ENCODE measurements at regions not wholly inside any gene's neighbourhood (a gene's known extent, or its start where the extent isn't known, plus 50 kb on each side); places are given as distances from the start of the nearest gene placed in this dataset.

- intact Hi-C loops (cut with DNase I) = no loop called here
- no peaks in the 10 kb centered on the region for H3K9me3 ChIP-seq
- no peak for TF ChIP-seq CTCF (IDR thresholded peaks at IDR 0.05)
- ATAC-seq (peak in 1 of 2 donors; percentile 9), DNase-seq (no peak)
- no peak overlapping the region for H3K27ac ChIP-seq
- H3K4me3 ChIP-seq = no peak overlapping the region
- H3K4me1 ChIP-seq = no peaks in the 10 kb centered on the region
- H3K27me3 ChIP-seq (ENCODE audit: low read depth) = peaks cover 32% of the 10 kb centered on the region
- no peaks in the 10 kb centered on the region for H3K36me3 ChIP-seq
Measured at GRCh38 chr1:22315315-22316078, 136.2 kb upstream of the ZBTB40 start.

- Histone ChIP-seq H3K36me3 (no peaks in the 10 kb centered on the region), H3K27ac (no peak overlapping the region), H3K27me3 (ENCODE audit: low read depth) (peaks cover 24% of the 10 kb centered on the region), H3K9me3 (no peaks in the 10 kb centered on the region), H3K4me1 (no peaks in the 10 kb centered on the region), H3K4me3 (no peak overlapping the region)
- intact Hi-C loops (cut with DNase I) = no loop called here
- ATAC-seq = peak in 1 of 2 donors; percentile 19
- no peak for DNase-seq
- TF ChIP-seq CTCF (IDR thresholded peaks at IDR 0.05) = peak; percentile 43
Measured at GRCh38 chr1:22317231-22317919, 134.3 kb upstream of the ZBTB40 start.

- DNase-seq (no peak), ATAC-seq (no peak)
- peaks cover 24% of the 10 kb centered on the region for H3K27me3 ChIP-seq (ENCODE audit: low read depth)
- no peaks in the 10 kb centered on the region for H3K36me3 ChIP-seq
- no peaks in the 10 kb centered on the region for H3K9me3 ChIP-seq
- TF ChIP-seq CTCF (IDR thresholded peaks at IDR 0.05) = no peak
- no peak overlapping the region for H3K27ac ChIP-seq
- H3K4me1 ChIP-seq = no peaks in the 10 kb centered on the region
- H3K4me3 ChIP-seq = no peak overlapping the region
- intact Hi-C loops (cut with DNase I) = no loop called here
Measured at GRCh38 chr1:22317920-22318243, 133.8 kb upstream of the ZBTB40 start.

GRCh38 chr1:22318279-22318981 lies 133.2 kb upstream of the ZBTB40 start:
- Histone ChIP-seq H3K27ac (no peak overlapping the region), H3K36me3 (no peaks in the 10 kb centered on the region), H3K4me3 (no peak overlapping the region), H3K4me1 (no peaks in the 10 kb centered on the region), H3K27me3 (ENCODE audit: low read depth) (peaks cover 24% of the 10 kb centered on the region), H3K9me3 (no peaks in the 10 kb centered on the region)
- ATAC-seq (no peak), DNase-seq (no peak)
- TF ChIP-seq CTCF (IDR thresholded peaks at IDR 0.05) = no peak
- intact Hi-C loops (cut with DNase I) = no loop called here

GRCh38 chr1:22319608-22320007 lies 132.0 kb upstream of the ZBTB40 start:
- Histone ChIP-seq H3K4me3 (no peak overlapping the region), H3K36me3 (no peaks in the 10 kb centered on the region), H3K4me1 (no peaks in the 10 kb centered on the region), H3K27me3 (ENCODE audit: low read depth) (peaks cover 24% of the 10 kb centered on the region), H3K27ac (no peak overlapping the region), H3K9me3 (no peaks in the 10 kb centered on the region)
- DNase-seq (no peak), ATAC-seq (no peak)
- intact Hi-C loops (cut with DNase I) = no loop called here
- TF ChIP-seq CTCF (IDR thresholded peaks at IDR 0.05) = no peak
